Activated naive CD4-positive, alpha-beta T cell treated with anti-CD3 and anti-CD28 coated beads, Interleukin-2, amount 50 U/mL, for 24 hours (primary cell): ENCODE measurements at regions not wholly inside any gene's neighbourhood (a gene's known extent, or its start where the extent isn't known, plus 50 kb on each side); places are given as distances from the start of the nearest gene placed in this dataset.

Experiments used
- H3K27ac Mint-ChIP-seq: one replicate; pipeline ENCODE4 v1.8.0; 2021; ENCODE audit warnings: mild to moderate bottlenecking, mixed read lengths
- H3K27me3 Mint-ChIP-seq: one replicate; pipeline ENCODE4 v1.8.0; 2021; ENCODE audit warnings: mixed read lengths
- H3K36me3 Mint-ChIP-seq: one replicate; pipeline ENCODE4 v1.8.0; 2021; ENCODE audit warnings: mixed read lengths
- H3K4me1 Mint-ChIP-seq: one replicate; pipeline ENCODE4 v1.8.0; 2021; ENCODE audit warnings: mixed read lengths
- H3K4me3 Mint-ChIP-seq: one replicate; pipeline ENCODE4 v1.8.0; 2021; ENCODE audit warnings: mild to moderate bottlenecking, mixed read lengths
- H3K9me3 Mint-ChIP-seq: one replicate; pipeline ENCODE4 v1.8.0; 2021; ENCODE audit warnings: mixed read lengths

DNA sequence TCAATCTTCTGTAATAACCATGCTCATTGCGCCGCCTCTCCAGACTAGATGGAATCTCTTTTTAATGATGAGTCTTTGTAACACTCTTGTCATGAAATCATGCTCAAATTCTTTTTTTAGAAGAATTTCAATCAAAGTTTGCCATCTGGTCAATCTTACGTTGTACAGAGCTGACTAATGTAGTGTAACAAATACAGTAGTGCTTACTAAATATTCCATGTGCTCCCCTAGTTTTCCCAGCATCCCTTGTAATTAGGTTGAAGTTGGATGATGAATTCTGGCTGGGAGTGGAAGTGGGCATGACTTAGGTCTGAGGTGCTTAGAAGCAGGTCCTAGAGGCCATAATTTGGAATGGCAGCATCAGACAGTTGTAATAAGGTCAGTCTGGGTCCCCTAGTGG lies 309.1 kb upstream of the SNX7 start:
- H3K9me3 Mint-ChIP-seq = no peaks in the 10 kb centered on the region
- H3K36me3 Mint-ChIP-seq = no peaks in the 10 kb centered on the region
- H3K27ac Mint-ChIP-seq = no peak overlapping the region
- peaks cover 2% of the 10 kb centered on the region for H3K27me3 Mint-ChIP-seq
- no peak overlapping the region for H3K4me3 Mint-ChIP-seq
- no peaks in the 10 kb centered on the region for H3K4me1 Mint-ChIP-seq

GRCh38 chr1:98351561-98351960 lies 310.0 kb upstream of the SNX7 start:
- peaks cover under 1% of the 10 kb centered on the region for H3K9me3 Mint-ChIP-seq
- no peaks in the 10 kb centered on the region for H3K4me1 Mint-ChIP-seq
- peaks cover 2% of the 10 kb centered on the region for H3K27me3 Mint-ChIP-seq
- H3K4me3 Mint-ChIP-seq = no peak overlapping the region
- H3K36me3 Mint-ChIP-seq = no peaks in the 10 kb centered on the region
- no peak overlapping the region for H3K27ac Mint-ChIP-seq

GRCh38 chr1:98345417-98345816 lies 316.1 kb upstream of the SNX7 start:
- Mint-ChIP-seq H3K4me3 (no peak overlapping the region), H3K4me1 (no peaks in the 10 kb centered on the region), H3K27ac (no peak overlapping the region), H3K9me3 (peaks cover 5% of the 10 kb centered on the region), H3K27me3 (peaks cover 2% of the 10 kb centered on the region), H3K36me3 (no peaks in the 10 kb centered on the region)

GRCh38 chr1:98344731-98345130 lies 316.8 kb upstream of the SNX7 start:
- peaks cover 2% of the 10 kb centered on the region for H3K27me3 Mint-ChIP-seq
- no peaks in the 10 kb centered on the region for H3K36me3 Mint-ChIP-seq
- no peak overlapping the region for H3K4me3 Mint-ChIP-seq
- H3K4me1 Mint-ChIP-seq = no peaks in the 10 kb centered on the region
- no peak overlapping the region for H3K27ac Mint-ChIP-seq
- peaks cover 5% of the 10 kb centered on the region for H3K9me3 Mint-ChIP-seq

DNA sequence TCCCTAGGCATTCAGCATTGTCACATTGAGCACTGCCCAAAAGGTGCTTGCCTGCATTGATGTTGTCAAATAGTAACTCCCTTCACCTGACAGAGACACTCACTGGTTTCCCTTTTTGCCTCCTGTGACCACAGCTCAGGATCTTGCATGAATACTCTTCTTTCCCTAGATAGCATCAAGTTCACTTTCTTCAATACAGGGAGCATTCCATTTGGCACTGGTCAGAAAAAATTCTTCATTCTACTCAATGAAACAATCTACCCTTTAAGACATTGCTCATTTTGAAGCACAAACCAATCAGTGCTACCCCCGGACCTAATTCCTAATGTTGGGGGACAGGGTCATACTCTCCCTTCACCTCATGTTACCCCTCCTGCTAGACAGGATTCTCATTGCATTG lies 319.0 kb upstream of the SNX7 start:
- no peak overlapping the region for H3K27ac Mint-ChIP-seq
- no peaks in the 10 kb centered on the region for H3K27me3 Mint-ChIP-seq
- H3K4me3 Mint-ChIP-seq = no peak overlapping the region
- no peaks in the 10 kb centered on the region for H3K36me3 Mint-ChIP-seq
- H3K9me3 Mint-ChIP-seq = peaks cover 5% of the 10 kb centered on the region
- H3K4me1 Mint-ChIP-seq = no peaks in the 10 kb centered on the region

- Mint-ChIP-seq H3K27me3 (no peaks in the 10 kb centered on the region), H3K36me3 (no peaks in the 10 kb centered on the region), H3K27ac (no peak overlapping the region), H3K9me3 (no peaks in the 10 kb centered on the region), H3K4me3 (no peak overlapping the region), H3K4me1 (no peaks in the 10 kb centered on the region)
These were observed 321.0 kb upstream of the SNX7 start for GRCh38 chr1:98340511-98340910.

DNA sequence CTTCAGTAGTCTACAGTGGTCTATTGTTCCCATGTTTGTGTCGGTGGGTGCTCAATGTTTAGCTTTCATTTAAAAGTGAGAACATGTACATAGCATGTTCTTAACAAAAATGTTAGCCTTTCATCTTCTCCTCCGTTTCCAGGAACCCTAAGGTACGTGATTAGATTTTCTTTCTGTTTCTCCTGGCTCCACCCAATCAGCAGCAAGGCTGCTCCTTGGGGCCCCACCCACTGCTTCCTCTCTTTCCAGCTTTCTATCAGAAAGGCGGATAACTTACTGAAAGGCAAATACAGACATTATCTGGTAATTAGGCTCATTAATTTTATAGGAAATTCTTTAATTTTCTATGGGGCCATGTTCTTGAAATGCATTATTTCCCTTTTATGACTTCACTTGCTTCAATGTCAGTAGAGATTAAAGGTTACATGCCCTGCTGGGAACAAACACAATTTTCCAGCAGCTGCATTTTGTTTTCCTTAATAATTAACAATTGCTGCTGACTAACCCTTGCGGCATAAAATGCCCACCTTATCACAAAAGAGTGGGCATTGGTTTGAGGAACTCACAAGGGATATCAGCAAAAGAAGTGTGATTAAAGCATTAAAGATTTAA lies 324.9 kb upstream of the SNX7 start:
- no peak overlapping the region for H3K4me3 Mint-ChIP-seq
- H3K4me1 Mint-ChIP-seq = no peaks in the 10 kb centered on the region
- peaks cover 3% of the 10 kb centered on the region for H3K9me3 Mint-ChIP-seq
- H3K36me3 Mint-ChIP-seq = no peaks in the 10 kb centered on the region
- H3K27ac Mint-ChIP-seq = no peak overlapping the region
- H3K27me3 Mint-ChIP-seq = peaks cover 2% of the 10 kb centered on the region

- Mint-ChIP-seq H3K4me1 (no peaks in the 10 kb centered on the region), H3K4me3 (no peak overlapping the region), H3K36me3 (no peaks in the 10 kb centered on the region), H3K27me3 (peaks cover 2% of the 10 kb centered on the region), H3K9me3 (peaks cover 3% of the 10 kb centered on the region), H3K27ac (no peak overlapping the region)
These were observed 327.6 kb upstream of the SNX7 start for GRCh38 chr1:98333936-98334335.

GRCh38 chr1:98333406-98333805 lies 328.1 kb upstream of the SNX7 start:
- no peaks in the 10 kb centered on the region for H3K4me1 Mint-ChIP-seq
- H3K36me3 Mint-ChIP-seq = no peaks in the 10 kb centered on the region
- H3K27ac Mint-ChIP-seq = no peak overlapping the region
- peaks cover 3% of the 10 kb centered on the region for H3K9me3 Mint-ChIP-seq
- H3K4me3 Mint-ChIP-seq = no peak overlapping the region
- peaks cover 2% of the 10 kb centered on the region for H3K27me3 Mint-ChIP-seq

DNA sequence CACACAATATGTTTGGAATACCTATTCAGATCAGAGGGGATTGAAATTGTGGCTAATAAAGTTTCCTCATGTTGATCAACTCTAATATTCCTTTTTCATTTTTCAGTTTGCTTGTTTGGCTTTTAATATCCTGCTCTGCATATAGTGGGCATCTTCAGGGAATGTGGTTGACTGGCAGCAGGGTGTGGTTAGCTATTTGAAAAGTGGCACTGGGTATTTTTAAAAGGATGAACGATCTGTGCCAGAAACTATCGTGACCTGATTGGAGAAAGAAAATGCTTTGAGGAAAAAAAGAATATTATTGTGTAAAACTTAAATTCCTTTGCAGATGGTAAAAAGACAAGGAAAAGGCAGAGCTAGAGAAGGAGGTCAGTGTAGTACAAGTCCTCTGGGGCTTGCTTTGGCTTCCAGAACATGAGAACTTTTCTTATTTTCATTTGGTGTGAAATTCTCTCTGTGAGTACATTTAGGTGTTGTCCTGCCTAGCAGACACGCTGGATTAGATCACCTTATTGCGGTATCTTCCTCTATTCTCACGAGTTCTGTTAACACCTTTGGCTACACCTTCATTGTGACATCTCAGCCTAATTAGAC lies 329.7 kb upstream of the SNX7 start:
- no peaks in the 10 kb centered on the region for H3K4me1 Mint-ChIP-seq
- H3K9me3 Mint-ChIP-seq = peaks cover 3% of the 10 kb centered on the region
- no peak overlapping the region for H3K4me3 Mint-ChIP-seq
- no peak overlapping the region for H3K27ac Mint-ChIP-seq
- H3K36me3 Mint-ChIP-seq = no peaks in the 10 kb centered on the region
- H3K27me3 Mint-ChIP-seq = peaks cover 2% of the 10 kb centered on the region

DNA sequence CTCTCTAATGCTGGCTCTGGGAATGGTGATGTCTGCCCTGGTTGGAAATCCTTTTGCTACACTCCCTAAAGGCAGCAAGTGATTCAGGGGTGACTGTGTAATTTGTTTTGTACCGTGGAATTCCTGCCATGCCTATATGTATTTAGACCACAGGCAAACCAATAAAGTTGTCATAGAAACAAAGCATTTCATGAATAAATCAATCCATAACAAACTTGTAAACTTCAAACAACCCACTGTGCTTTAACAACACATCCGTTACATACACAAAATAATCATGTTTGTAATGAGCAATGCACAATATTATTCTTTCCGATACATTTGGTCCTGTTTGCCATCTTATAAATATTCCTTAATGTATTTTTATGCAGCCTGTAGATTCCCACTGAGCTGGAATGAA lies 330.3 kb upstream of the SNX7 start:
- Mint-ChIP-seq H3K4me3 (no peak overlapping the region), H3K36me3 (no peaks in the 10 kb centered on the region), H3K4me1 (no peaks in the 10 kb centered on the region), H3K27me3 (peaks cover 2% of the 10 kb centered on the region), H3K27ac (no peak overlapping the region), H3K9me3 (peaks cover 3% of the 10 kb centered on the region)

DNA sequence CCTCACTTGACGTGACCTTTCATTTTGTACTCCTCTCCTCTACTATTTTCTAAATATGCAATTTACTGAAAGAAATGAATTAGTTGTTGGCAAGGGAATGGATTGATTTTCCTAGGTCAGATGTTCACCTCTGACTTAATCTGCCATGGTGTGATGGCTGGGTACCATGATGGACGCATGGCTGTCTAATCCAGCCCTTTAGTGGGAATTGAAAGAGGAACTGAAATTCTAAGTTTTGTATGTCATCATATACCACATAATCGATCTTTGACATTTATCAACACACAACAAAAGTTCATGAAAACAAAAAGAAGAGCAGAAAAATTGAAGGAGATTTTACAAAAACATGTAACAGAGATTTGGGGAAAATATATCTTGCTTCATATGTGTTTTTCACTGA lies 331.3 kb upstream of the SNX7 start:
- no peaks in the 10 kb centered on the region for H3K4me1 Mint-ChIP-seq
- peaks cover 3% of the 10 kb centered on the region for H3K9me3 Mint-ChIP-seq
- no peak overlapping the region for H3K4me3 Mint-ChIP-seq
- peaks cover 2% of the 10 kb centered on the region for H3K27me3 Mint-ChIP-seq
- H3K27ac Mint-ChIP-seq = no peak overlapping the region
- H3K36me3 Mint-ChIP-seq = no peaks in the 10 kb centered on the region

DNA sequence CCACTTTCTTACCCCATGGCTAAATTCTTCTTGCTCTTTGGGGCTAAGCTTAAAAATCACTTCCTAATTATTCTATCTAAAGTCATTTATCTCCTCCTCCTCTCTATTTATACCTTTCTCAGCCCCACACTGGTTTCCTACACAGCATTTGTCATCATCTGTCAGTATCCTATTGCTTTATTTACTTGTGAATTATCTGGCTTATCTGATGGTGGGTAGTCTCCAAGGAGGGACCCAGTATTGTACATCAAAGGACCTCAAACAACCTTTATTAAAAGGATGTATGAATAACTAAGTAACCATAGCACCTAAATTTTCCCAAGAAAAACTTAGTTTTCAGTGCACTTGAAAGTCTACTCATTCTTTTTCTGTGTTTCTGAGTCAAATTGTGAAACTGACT lies 332.7 kb upstream of the SNX7 start:
- no peak overlapping the region for H3K4me3 Mint-ChIP-seq
- peaks cover 2% of the 10 kb centered on the region for H3K27me3 Mint-ChIP-seq
- no peaks in the 10 kb centered on the region for H3K36me3 Mint-ChIP-seq
- no peak overlapping the region for H3K27ac Mint-ChIP-seq
- peaks cover 4% of the 10 kb centered on the region for H3K4me1 Mint-ChIP-seq
- H3K9me3 Mint-ChIP-seq = peaks cover 3% of the 10 kb centered on the region

GRCh38 chr1:98327220-98327861 lies 334.2 kb upstream of the SNX7 start:
- H3K36me3 Mint-ChIP-seq = no peaks in the 10 kb centered on the region
- peaks cover 2% of the 10 kb centered on the region for H3K27me3 Mint-ChIP-seq
- H3K9me3 Mint-ChIP-seq = peaks cover 3% of the 10 kb centered on the region
- no peak overlapping the region for H3K4me3 Mint-ChIP-seq
- no peak overlapping the region for H3K27ac Mint-ChIP-seq
- H3K4me1 Mint-ChIP-seq = peaks cover 4% of the 10 kb centered on the region

- no peak overlapping the region for H3K4me3 Mint-ChIP-seq
- H3K4me1 Mint-ChIP-seq = peaks cover 4% of the 10 kb centered on the region
- no peak overlapping the region for H3K27ac Mint-ChIP-seq
- H3K9me3 Mint-ChIP-seq = peaks cover under 1% of the 10 kb centered on the region
- no peaks in the 10 kb centered on the region for H3K36me3 Mint-ChIP-seq
- H3K27me3 Mint-ChIP-seq = no peaks in the 10 kb centered on the region
These were observed 335.7 kb upstream of the SNX7 start for GRCh38 chr1:98325646-98326440.

DNA sequence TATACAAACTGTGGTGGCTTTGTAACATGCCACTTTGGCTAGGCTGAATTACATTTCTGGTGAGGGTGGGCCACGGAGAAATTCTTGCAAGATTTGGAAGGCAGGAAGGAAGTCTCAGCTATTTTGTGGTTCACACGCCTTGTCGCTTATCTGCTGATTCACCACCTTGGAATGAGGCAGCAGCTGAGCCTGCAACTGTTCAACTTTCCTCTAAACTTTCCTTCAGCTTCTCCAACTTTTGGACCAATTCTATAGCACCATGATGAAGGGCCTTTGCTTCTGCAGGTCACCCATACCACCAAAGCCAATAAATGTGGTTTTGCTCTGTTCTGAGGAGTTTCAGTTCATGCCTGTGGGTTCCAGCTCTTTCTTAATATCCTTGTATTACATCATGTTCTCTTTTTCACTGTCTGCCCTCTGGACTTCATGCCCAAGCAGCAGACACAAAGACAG lies 337.6 kb upstream of the SNX7 start:
- H3K9me3 Mint-ChIP-seq = peaks cover 7% of the 10 kb centered on the region
- no peak overlapping the region for H3K4me3 Mint-ChIP-seq
- no peak overlapping the region for H3K27ac Mint-ChIP-seq
- no peaks in the 10 kb centered on the region for H3K27me3 Mint-ChIP-seq
- peaks cover 4% of the 10 kb centered on the region for H3K4me1 Mint-ChIP-seq
- H3K36me3 Mint-ChIP-seq = no peaks in the 10 kb centered on the region
